ENCODE measurements at regions not wholly inside any gene's neighbourhood (a gene's known extent, or its start where the extent isn't known, plus 50 kb on each side); places are given as distances from the start of the nearest gene placed in this dataset.

DNA sequence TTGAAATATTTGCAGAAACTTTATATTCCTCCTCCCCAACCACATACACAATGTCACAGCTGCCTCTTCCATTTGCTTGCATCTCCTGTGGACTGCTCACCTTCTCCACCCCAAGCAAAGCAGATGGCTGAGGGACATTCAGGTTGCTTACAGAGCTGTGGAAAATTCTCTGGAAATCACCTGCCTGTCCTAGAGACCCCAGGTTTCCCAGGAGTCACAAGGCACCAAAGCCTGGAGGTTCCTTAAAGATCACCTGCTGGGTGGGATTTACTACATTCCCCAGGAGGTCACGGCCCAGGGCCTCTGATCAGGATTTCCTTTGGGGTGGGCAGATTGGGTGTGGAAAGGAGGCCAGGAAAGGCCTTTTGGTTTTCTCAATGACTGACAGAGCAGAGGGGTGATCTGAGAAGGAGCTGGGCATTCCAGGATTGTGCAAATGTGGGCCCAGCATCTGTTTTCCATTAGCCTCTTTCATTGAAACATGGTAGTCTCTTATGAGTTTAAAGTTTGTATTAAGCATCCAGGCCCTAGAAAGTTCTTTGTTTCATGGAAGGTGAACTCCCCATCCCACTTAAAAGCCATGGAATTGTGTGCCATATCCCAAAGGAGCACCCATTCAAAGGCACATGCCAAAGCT, 410.7 kb upstream of the TNP1 start:
- TF ChIP-seq, protein P1, sequence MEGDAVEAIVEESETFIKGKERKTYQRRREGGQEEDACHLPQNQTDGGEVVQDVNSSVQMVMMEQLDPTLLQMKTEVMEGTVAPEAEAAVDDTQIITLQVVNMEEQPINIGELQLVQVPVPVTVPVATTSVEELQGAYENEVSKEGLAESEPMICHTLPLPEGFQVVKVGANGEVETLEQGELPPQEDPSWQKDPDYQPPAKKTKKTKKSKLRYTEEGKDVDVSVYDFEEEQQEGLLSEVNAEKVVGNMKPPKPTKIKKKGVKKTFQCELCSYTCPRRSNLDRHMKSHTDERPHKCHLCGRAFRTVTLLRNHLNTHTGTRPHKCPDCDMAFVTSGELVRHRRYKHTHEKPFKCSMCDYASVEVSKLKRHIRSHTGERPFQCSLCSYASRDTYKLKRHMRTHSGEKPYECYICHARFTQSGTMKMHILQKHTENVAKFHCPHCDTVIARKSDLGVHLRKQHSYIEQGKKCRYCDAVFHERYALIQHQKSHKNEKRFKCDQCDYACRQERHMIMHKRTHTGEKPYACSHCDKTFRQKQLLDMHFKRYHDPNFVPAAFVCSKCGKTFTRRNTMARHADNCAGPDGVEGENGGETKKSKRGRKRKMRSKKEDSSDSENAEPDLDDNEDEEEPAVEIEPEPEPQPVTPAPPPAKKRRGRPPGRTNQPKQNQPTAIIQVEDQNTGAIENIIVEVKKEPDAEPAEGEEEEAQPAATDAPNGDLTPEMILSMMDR (IDR thresholded peaks at IDR 0.05) = no peak

DNA sequence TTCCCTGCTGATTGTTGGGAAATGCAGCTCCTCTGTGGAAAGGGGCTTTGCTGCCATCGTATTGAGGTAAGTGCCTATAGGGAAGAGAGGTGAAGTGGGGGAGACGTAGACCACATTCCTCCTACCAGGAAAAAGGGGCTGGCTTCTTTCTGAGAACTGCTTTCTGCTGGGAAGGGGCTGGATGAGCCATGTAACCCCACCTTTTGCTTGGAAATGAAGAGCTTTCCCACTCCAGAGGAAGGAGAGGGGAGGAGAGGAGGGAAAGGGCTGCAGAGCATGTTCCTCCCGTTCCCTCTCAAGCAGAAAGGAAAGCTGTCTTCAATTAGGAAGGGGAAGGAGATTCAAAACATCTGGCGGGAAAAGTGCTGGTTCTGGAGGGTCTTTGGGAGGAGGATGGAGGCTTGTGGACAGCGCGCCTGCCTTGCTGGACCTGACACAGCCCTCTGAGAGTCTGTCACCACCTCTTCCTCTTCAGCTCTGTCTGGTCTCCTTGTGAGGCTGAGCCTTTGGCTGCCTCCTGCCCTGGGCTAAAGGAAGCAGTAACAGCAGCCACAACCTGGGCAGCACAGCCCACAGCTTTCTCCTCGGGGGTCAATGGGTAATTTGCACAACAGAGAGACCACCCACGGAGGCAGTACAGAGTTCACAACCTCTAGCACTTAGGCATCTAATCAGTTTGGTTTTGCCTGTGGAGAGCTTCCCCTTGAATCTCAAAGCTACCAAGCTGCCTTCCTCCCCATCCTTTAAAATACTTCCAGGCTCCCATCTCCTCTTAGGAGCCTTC, 410.0 kb upstream of the TNP1 start:
- TF ChIP-seq, protein P1 (IDR thresholded peaks at IDR 0.05) = no peak

DNA sequence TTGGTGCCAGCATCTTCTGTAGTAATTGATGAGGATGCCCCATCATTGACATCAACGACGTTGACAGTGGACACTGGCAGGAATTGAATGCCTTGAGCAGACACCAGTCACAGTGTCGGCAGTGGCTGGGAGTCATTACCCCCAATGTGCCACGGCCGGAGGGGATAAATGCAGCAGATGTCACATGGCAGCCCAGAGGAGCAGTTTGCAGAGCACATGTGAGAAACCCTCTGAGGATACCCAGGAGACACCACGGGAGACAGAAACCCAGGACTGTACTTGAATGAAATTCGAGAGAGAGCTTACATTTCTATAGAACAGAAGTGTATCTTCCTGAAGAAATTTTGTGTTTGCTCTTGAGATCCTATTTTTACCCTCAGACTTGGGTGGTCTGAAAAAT, 409.1 kb upstream of the TNP1 start:
- TF ChIP-seq, protein P1 (IDR thresholded peaks at IDR 0.05) = no peak

DNA sequence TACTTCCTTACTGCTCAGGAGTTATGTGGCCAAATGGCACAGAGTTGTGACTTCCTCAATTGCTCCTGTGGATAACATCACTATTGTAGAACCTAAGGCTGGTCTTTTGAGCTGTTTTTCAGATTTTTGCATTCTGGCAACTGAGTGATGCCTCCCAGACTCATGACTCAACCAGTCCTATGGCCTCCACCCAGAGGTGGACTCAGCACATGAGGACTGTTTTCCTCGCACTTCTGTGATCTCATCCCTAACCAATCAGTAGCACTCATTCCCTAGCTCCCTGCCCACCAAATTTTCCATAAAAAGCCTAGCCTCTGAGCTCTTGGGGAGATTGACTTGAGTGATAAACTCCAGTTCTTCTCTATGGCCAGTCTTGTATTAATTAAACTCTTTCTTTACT, 407.9 kb upstream of the TNP1 start:
- TF ChIP-seq, protein P1 (IDR thresholded peaks at IDR 0.05) = no peak

DNA sequence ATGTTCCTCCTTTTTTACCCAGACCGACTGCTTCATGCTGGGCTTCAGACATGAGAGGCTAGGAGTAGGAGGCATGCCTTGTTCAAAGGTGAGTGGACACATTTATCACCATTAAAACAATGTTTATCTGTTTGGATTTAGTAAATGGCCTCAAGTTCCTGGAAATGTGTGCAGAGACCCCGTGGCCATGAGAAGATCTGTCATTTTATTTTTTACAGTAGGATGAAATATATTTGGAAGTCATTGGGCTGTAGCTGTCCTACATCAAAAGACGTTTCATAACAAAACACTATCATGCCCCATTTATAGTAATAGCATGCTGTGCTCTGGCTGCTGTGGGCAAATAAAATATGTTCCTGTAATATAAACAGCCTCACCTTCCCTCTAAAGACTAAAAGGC, 403.9 kb upstream of the TNP1 start:
- TF ChIP-seq, protein P1 (IDR thresholded peaks at IDR 0.05) = no peak

DNA sequence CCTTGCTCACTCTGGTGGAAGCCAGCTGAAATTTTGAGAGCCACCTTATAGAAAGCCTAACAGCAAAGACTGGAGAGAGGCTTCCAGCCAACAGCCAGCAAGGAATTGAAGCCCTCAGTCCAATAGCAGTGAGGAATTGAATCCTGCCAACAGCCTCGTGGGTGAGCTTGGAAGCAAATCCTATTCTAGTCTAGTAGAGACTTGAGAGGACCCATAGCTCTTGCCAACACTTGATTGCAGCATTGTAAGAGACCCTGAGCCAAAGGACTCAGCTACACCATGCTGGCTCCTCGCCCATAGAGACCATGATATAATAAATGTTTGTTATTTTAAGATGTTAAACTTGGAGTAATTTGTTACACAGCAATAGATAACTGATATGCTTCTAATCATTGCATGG, 403.0 kb upstream of the TNP1 start:
- TF ChIP-seq, protein P1 (IDR thresholded peaks at IDR 0.05) = no peak

DNA sequence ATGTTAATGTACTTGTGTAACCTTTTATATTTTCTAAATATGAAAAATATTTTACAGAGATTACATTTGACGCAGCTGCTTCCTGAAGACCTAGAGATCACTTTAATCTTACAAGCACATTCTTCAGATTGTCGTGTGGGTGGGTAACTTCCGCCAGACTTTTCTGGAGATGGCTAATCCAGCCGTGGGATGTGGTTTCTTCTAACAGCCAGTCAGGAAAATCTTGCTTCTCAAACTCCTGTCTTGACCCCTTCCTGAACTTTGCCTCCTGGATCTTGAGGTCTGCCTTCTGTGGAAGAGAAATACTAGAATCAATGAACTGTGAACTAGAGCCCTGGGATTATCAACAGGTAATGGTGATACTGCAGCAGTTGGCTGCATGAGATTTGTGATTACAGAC, 401.6 kb upstream of the TNP1 start:
- TF ChIP-seq, protein P1 (IDR thresholded peaks at IDR 0.05) = no peak
